Neural cell (in vitro differentiated cells): ENCODE measurements at regions not wholly inside any gene's neighbourhood (a gene's known extent, or its start where the extent isn't known, plus 50 kb on each side); places are given as distances from the start of the nearest gene placed in this dataset.

Experiments
- CTCF ChIP-seq: fragments of 450-650 bp; IDR thresholded peaks from 2 replicates; pipeline ENCODE4 v1.5.1; 2014; ENCODE audit warnings: antibody characterized with exemption, mild to moderate bottlenecking, moderate library complexity; ENCODE audit not compliant: poor library complexity, severe bottlenecking
- EZH2 ChIP-seq: fragments of 200-600, 300-800 bp; shearing (Covaris generic), sonication (generic); IDR thresholded peaks from 2 replicates; pipeline ENCODE4 v1.6.1; 2014; ENCODE audit warnings: antibody characterized with exemption, low read length, borderline replicate concordance, mild to moderate bottlenecking; ENCODE audit not compliant: insufficient read depth, poor library complexity, severe bottlenecking

GRCh38 chr1:88003255-88003654 is 674.6 kb downstream of the LMO4 start:
- TF ChIP-seq EZH2 (no peak), CTCF (no peak)
